Progenitor cell of endocrine pancreas (in vitro differentiated cells): ENCODE measurements at regions not wholly inside any gene's neighbourhood (a gene's known extent, or its start where the extent isn't known, plus 50 kb on each side); places are given as distances from the start of the nearest gene placed in this dataset.

ENCODE experiments used
- DNase-seq: peaks from one replicate; pipeline ENCODE4 v3.0.0; 2021; ENCODE audit warnings: low spot score; ENCODE audit not compliant: unreplicated experiment
- H3K27ac Mint-ChIP-seq: 2 replicates; pipeline ENCODE4 v1.8.0; 2021; ENCODE audit warnings: mild to moderate bottlenecking, moderate library complexity, mixed read lengths
- H3K27me3 Mint-ChIP-seq: 2 replicates; pipeline ENCODE4 v1.8.0; 2021; ENCODE audit warnings: mixed read lengths
- H3K36me3 Mint-ChIP-seq: 2 replicates; pipeline ENCODE4 v1.8.0; 2022; ENCODE audit warnings: mixed read lengths; ENCODE audit not compliant: insufficient read depth
- H3K4me1 Mint-ChIP-seq: 2 replicates; pipeline ENCODE4 v1.8.0; 2021; ENCODE audit warnings: low read depth, mixed read lengths
- H3K4me3 Mint-ChIP-seq: 2 replicates; pipeline ENCODE4 v1.8.0; 2021; ENCODE audit warnings: low read depth, mild to moderate bottlenecking, moderate library complexity, mixed read lengths
- H3K9me3 Mint-ChIP-seq: 2 replicates; pipeline ENCODE4 v1.8.0; 2021; ENCODE audit warnings: low read depth, mixed read lengths
- CTCF ChIP-seq: fragments of 200-600 bp; sonication (generic); IDR thresholded peaks from one replicate; pipeline ENCODE4 v1.5.0; 2021; ENCODE audit warnings: antibody characterized with exemption, mild to moderate bottlenecking; ENCODE audit not compliant: unreplicated experiment

GRCh38 chr5:155759252-155759651 lies 567.7 kb upstream of the SGCD start:
- TF ChIP-seq CTCF: no peak
- no peaks in the 10 kb centered on the region for H3K4me1 Mint-ChIP-seq
- no peak overlapping the region for H3K27ac Mint-ChIP-seq
- peaks cover 4% of the 10 kb centered on the region for H3K27me3 Mint-ChIP-seq
- DNase-seq: no peak
- H3K9me3 Mint-ChIP-seq: peaks cover 12% of the 10 kb centered on the region
- H3K4me3 Mint-ChIP-seq: no peak overlapping the region
- no peaks in the 10 kb centered on the region for H3K36me3 Mint-ChIP-seq

- H3K4me1 Mint-ChIP-seq: no peaks in the 10 kb centered on the region
- peaks cover 4% of the 10 kb centered on the region for H3K27me3 Mint-ChIP-seq
- DNase-seq: no peak
- H3K9me3 Mint-ChIP-seq: peaks cover 12% of the 10 kb centered on the region
- no peak overlapping the region for H3K27ac Mint-ChIP-seq
- no peaks in the 10 kb centered on the region for H3K36me3 Mint-ChIP-seq
- no peak for TF ChIP-seq CTCF
- H3K4me3 Mint-ChIP-seq: no peak overlapping the region
Observed at GRCh38 chr5:155759984-155760383, 567.0 kb upstream of the SGCD start.

GRCh38 chr5:155761502-155761901 lies 565.5 kb upstream of the SGCD start:
- no peak for DNase-seq
- Mint-ChIP-seq H3K36me3 (no peaks in the 10 kb centered on the region), H3K9me3 (peaks cover 12% of the 10 kb centered on the region), H3K27ac (no peak overlapping the region), H3K4me1 (no peaks in the 10 kb centered on the region), H3K4me3 (no peak overlapping the region), H3K27me3 (no peaks in the 10 kb centered on the region)
- no peak for TF ChIP-seq CTCF

- no peak for DNase-seq
- H3K4me3 Mint-ChIP-seq: no peak overlapping the region
- H3K27ac Mint-ChIP-seq: no peak overlapping the region
Observed at GRCh38 chr5:155765715-155766114, 561.2 kb upstream of the SGCD start.

GRCh38 chr5:155767470-155767869 lies 559.5 kb upstream of the SGCD start:
- TF ChIP-seq CTCF: no peak

More at GRCh38 chr5:155765715-155766114, 561.2 kb upstream of the SGCD start:
- Mint-ChIP-seq H3K27me3 (peaks cover 4% of the 10 kb centered on the region), H3K36me3 (no peaks in the 10 kb centered on the region), H3K4me1 (no peaks in the 10 kb centered on the region), H3K9me3 (peaks cover 7% of the 10 kb centered on the region)
- TF ChIP-seq CTCF: no peak

More at GRCh38 chr5:155767470-155767869, 559.5 kb upstream of the SGCD start:
- H3K27me3 Mint-ChIP-seq: peaks cover 4% of the 10 kb centered on the region
- H3K36me3 Mint-ChIP-seq: no peaks in the 10 kb centered on the region
- no peak for DNase-seq
- H3K9me3 Mint-ChIP-seq: no peaks in the 10 kb centered on the region
- H3K4me3 Mint-ChIP-seq: no peak overlapping the region
- no peak overlapping the region for H3K27ac Mint-ChIP-seq
- H3K4me1 Mint-ChIP-seq: no peaks in the 10 kb centered on the region
